ENCODE measurements at regions not wholly inside any gene's neighbourhood (a gene's known extent, or its start where the extent isn't known, plus 50 kb on each side); places are given as distances from the start of the nearest gene placed in this dataset.
"Not testable (repeated sequence)": the region's sequence is repeated elsewhere in the genome, so short reads cannot be mapped to it uniquely, and the experiment has no call there.

DNA sequence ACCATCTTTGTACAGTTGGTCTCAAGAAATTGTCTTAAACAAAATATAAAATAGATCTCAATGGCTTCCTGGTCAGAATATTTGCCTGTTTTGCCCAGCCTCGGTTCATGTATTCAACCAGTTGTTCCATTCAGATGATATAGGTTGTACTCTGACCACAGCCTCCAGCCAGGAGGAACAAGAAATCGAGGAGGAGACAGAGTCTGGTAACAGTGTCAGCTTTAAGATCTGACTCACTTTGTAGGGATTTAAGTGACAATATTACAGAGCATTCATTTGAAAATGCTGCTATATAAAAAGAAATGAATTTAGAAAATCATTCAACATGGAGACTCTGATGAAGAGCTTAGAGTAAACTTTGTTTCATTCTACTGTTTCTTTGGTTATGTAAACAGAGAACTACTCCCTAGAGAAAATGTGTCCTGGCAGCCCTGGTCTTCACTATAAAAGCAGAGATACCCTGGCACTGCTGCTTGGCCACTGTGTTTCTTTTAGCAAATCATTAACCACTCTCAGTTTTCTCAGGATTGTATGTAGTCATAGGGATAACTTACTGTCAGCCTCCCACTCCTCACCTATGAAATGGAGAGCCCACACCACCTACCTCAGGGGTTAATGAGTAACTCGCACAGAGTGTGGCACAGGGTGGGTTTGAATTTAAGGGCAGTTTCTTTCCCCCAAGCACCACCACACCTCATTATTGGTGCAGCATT lies 53.5 kb downstream of the PAGE2 start:
- DNase-seq = no peak
- H3K27me3 ChIP-seq = no peaks in the 10 kb centered on the region
- no peaks in the 10 kb centered on the region for H3K36me3 ChIP-seq
- no peaks in the 10 kb centered on the region for H3K9me3 ChIP-seq
- no peak overlapping the region for H3K4me3 ChIP-seq

DNA sequence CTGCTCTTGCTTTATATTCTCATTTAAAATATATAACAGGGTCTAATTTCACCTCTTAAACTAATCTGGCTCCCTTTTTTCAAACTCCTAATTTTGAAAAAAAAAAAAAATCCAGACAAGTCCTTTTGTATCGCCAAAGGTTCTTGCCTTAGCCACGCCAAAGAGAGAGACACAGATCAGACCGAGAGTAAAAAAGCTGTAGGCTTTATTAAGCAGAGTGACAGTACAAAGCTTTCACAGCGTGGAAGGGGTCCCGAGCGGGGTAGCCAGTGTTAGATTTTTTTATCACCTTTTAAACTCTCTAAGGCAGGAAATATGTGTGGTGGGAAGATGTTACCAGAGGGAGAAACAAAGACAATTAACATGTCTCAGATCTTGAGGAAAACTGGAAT lies 54.1 kb downstream of the PAGE2 start:
- Histone ChIP-seq H3K36me3 (no peaks in the 10 kb centered on the region), H3K9me3 (no peaks in the 10 kb centered on the region), H3K27me3 (no peaks in the 10 kb centered on the region), H3K4me3 (no peak overlapping the region)
- DNase-seq = no peak

DNA sequence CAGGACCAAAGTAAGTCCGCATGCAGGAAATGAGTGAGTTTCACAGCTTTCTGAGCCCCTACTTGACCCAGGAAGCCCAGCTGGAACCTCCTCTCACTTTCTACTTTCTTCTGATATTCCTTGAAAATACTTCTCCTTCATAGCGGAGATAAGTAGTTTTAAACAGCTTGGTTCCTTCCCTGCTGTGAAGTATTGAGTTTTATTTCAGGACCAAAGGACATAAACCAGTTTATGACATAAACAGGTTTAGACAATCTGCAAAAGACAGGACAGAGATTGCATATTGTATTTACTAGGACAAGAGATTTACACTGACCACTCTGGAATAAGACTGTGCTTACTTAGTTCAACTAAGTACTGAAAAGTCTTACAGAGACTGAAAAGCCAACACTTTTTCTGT lies 54.8 kb downstream of the PAGE2 start:
- H3K9me3 ChIP-seq = no peaks in the 10 kb centered on the region
- no peaks in the 10 kb centered on the region for H3K27me3 ChIP-seq
- H3K4me3 ChIP-seq = no peak overlapping the region
- no peaks in the 10 kb centered on the region for H3K36me3 ChIP-seq
- no peak for DNase-seq

DNA sequence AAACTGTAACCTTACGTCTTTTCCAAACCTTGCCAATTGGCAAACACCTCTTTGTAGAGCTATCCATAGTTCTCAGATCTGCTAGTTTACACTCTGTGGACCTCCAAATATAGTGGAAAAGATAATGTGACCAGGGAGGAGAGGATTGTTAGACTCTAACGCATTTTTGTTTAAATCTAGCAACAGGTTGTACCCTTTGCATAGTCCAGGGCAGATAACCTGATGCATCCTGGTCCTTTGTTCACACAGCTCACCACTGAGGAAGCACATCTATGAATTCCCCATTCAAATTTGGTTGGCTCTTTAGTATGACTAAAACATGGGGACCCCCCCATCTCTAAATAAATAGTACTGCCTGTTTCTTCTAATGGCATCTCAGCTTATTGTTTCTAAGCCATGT lies 55.9 kb downstream of the PAGE2 start:
- H3K4me3 ChIP-seq = no peak overlapping the region
- no peak for DNase-seq
- no peaks in the 10 kb centered on the region for H3K27me3 ChIP-seq
- H3K36me3 ChIP-seq = no peaks in the 10 kb centered on the region
- H3K9me3 ChIP-seq = no peaks in the 10 kb centered on the region

DNA sequence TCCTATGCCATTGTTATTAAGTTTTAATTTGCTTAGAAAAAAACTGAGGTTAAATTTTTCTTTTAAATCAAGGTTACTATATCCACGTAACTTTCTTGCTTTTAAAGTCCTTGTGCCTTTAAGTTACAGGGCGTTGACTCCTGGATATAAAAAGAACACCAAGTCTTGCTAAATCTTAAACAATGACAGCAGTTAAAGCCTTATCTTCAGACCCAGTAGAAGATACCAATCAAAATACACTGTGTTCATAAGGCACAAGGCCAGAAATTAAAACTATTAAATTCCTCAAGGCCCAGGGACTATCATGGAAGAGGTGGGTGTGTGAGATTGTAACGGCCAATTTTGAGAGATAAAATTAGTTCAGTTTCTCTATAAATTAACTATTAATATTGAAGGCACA lies 60.4 kb downstream of the PAGE2 start:
- DNase-seq = no peak
- no peaks in the 10 kb centered on the region for H3K27me3 ChIP-seq

DNA sequence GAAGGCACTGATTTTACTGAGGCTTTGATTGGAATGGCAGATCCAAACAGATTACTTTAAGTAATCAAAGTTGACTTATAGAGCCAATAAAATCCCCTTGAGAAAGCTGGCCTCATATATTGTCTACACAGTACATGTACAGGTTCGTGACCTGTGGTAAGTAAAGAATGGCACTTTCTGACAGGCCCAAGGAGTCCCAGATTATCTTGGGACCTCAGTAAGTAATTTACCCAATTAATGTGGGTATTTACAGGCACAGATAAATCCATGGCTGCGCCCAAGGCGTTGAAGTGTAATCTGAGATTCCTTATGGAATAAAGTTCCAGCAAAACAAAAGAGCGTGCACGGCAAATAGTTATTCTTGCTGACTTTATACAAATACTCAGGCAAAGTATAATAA lies 62.4 kb downstream of the PAGE2 start:
- Histone ChIP-seq H3K4me3 (no peak overlapping the region), H3K36me3 (no peaks in the 10 kb centered on the region), H3K9me3 (no peaks in the 10 kb centered on the region), H3K27me3 (no peaks in the 10 kb centered on the region)
- no peak for DNase-seq

More for the DNA sequence above, 60.4 kb downstream of the PAGE2 start:
- Histone ChIP-seq H3K9me3 (no peaks in the 10 kb centered on the region), H3K36me3 (no peaks in the 10 kb centered on the region), H3K4me3 (no peak overlapping the region)

DNA sequence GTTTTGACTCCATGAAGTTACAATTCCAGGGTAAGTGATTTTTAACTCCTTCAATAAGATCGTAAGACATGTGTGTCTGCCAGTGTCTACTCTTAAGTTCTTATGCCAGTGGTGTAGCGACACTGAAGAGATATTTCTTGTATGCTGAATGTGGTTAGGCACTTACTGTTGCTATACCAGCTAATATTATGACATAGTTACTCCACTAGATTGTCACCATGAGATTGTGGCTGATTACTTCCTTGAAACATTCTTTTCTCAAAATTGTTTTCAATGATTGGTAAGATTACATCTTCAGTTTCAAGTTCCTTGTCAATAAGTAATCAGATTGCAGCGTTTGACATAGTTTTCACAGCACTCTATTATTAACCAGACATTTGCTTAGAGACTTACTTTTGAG lies 60.6 kb upstream of the PAGE5 start:
- H3K9me3 ChIP-seq = no peaks in the 10 kb centered on the region
- H3K27me3 ChIP-seq = no peaks in the 10 kb centered on the region
- no peaks in the 10 kb centered on the region for H3K36me3 ChIP-seq
- DNase-seq = no peak
- no peak overlapping the region for H3K4me3 ChIP-seq

DNA sequence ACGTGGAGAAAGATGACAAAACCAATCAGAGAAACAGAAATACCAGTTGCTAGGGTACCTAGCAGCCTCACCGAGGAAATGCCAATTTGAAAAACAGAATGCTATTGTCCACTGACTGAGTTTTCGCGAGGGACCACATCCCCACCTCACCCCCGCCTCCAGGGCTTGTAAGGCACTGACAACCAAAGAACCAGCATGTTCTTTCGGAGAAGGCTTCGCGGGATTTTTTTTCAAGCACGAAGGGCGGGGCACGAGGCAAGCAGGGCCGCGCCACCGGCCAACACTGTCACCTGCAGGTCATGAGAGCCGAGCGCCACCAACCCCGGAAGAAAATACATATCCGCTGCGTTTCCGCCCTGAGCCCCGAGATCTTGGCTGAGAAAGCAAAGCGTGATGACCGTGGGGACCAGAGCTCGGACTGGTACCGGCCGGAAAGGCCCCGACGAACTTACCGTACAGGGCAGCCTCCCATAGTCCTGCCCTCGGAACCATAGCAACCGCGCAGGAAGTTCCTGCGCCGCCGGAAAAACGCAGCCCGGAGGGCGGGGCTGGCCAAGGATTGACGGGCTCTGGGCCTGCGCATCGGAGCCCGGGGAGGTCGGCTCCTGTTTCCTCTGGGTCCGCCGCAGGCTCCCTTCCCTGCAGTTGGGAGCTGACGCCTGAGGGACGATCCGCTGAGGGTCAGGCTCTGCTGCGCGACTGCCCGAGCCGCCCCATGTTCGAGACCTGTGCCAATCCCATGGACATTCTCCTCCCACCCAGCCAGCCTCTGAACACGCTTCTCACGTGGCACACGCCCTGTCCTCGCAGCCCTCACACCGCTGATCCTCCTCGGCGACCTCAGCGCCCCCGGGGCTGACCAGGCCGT lies 59.2 kb upstream of the PAGE5 start:
- DNase-seq = peak; percentile 87
- Histone ChIP-seq H3K36me3 (no peaks in the 10 kb centered on the region), H3K4me3 (peak overlapping the region; percentile 73)

DNA sequence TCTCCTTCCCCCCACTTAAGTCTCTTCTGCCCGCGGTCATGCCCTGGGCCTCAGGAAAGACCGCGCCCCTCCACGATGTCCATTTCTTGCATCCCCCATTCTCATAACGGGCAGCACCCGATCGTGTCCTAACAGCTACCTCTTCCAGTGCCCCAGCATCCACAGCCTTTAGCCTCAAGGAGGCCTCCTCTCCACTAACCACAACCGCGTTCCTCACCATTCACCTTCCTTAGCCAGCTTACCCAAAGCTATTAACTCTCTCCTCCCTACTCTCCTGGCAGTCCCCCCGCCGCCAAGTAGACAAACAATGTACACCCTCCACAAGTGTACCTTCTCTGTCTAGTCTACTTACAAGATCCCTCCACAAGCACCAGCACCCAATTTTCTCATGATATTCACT lies 58.6 kb upstream of the PAGE5 start:
- DNase-seq = no peak
- Histone ChIP-seq H3K36me3 (no peaks in the 10 kb centered on the region), H3K4me3 (peak overlapping the region; percentile 73), H3K9me3 (no peaks in the 10 kb centered on the region), H3K27me3 (no peaks in the 10 kb centered on the region)

More for the DNA sequence above, 59.2 kb upstream of the PAGE5 start:
- Histone ChIP-seq H3K27me3 (no peaks in the 10 kb centered on the region), H3K9me3 (no peaks in the 10 kb centered on the region)

DNA sequence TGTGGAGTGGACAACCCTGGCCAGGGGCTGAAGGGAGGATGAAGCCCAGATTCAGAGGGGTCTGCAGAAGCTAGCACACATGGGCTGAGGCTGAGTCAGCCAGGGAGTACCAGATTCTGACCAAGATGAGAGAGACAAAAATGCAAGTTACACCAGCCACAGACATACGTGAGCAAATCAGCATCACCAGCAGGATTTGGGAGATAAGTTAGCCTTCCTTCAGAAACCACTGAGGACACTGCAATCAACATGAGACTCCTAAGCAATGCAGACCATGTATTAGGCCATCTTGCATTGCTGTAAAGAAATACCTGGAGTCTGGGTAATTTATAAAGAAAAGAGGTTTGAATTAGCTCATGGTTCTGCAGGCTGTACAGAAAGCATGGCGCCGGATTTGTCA lies 57.0 kb upstream of the PAGE5 start:
- no peak for DNase-seq
- Histone ChIP-seq H3K9me3 (no peaks in the 10 kb centered on the region), H3K36me3 (no peaks in the 10 kb centered on the region), H3K4me3 (no peak overlapping the region), H3K27me3 (no peaks in the 10 kb centered on the region)

DNA sequence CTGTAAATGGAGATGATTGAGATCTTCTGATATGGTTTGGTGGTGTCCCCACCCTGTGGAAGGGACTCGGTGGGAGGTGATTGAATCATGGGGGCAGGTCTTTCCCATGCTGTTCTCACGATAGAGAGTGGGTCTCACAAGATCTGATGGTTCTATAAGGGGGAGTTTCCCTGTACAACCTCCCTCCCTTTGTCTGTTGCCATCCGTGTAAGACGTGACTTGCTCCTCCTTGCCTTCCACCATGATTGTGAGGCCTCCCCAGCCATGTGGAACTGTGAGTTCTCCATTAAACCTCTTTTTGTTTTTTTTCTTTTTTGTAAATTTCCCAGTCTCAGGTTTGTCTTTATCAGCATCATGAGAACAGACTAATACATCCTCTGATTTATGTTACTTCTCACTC lies 55.1 kb upstream of the PAGE5 start:
- DNase-seq, H3K36me3 ChIP-seq, H3K27me3 ChIP-seq: not testable (repeated sequence)

DNA sequence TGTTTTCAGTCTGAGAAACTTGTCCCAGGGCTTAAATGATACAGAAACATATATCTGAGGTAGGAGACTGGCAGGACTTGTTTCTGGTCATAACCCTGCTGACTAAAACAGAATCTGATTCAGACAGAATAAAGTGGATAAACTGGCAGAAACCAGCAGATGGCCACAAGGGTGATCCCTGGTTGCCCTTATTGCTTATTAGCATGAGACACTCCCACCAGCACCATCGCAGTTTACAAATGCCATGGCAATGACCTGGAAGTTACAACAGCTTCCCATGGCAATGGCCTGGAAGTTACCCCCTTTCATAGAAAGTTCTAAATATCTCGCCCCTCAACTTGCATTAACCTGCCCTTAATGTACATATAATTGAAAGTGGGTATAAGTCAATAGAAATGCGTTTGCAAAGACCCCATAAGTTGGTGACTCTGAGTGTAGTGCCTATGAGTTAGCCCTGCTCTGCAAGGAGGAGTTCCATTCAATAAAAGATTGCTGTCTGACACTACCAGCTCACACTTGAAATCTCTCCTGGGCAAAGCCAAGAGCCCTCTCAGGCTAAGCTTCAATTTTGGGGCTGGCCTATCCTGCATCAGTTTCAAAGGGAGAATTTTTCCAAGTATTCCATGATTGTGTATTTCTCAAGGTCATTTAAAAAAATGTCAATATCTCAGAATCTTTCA lies 52.9 kb upstream of the PAGE5 start:
- no peaks in the 10 kb centered on the region for H3K9me3 ChIP-seq
- peak; percentile 12 for DNase-seq
- no peak overlapping the region for H3K4me3 ChIP-seq
- H3K36me3 ChIP-seq = no peaks in the 10 kb centered on the region
- H3K27me3 ChIP-seq = no peaks in the 10 kb centered on the region

More for the DNA sequence above, 55.1 kb upstream of the PAGE5 start:
- not testable (repeated sequence) for H3K9me3 ChIP-seq, H3K4me3 ChIP-seq

DNA sequence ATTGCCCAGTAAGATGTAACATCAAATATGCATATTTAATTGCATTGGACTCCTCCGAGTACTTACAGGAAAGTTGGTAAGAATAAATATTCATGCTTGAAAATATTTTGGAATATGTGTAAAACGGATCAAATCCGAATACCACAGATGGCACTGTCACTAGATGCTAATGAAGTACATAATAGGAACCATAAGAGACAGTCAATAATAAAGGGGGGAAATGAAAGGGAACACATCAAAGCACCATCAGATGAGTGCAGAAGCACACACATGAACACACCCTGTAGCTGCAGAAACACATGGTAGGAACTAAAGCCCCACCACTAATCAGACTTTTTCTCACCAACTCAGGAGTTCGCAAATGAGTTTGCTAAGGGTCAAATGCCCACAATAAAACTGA lies 52.2 kb upstream of the PAGE5 start:
- Histone ChIP-seq H3K36me3 (no peaks in the 10 kb centered on the region), H3K4me3 (no peak overlapping the region), H3K9me3 (no peaks in the 10 kb centered on the region), H3K27me3 (no peaks in the 10 kb centered on the region)
- DNase-seq = no peak

DNA sequence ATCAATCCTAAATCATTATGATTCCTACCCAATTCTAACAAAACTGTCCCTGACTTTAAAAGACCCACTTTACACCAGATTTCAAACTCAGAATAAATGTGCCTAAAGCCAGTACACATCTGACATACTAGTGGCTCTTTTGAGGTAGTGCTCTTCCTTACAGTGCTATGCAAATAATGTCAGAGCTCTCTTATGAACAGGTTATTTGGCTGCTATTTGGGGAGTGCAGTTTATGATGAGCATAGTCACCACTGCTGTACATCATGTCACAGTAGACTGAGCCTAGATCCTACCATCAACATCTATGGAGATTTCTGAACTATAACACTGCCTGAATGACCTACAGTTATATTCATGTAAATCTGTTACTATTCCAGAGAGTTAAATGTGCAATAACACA lies 50.4 kb upstream of the PAGE5 start:
- Histone ChIP-seq H3K36me3 (no peaks in the 10 kb centered on the region), H3K27me3 (no peaks in the 10 kb centered on the region), H3K4me3 (no peak overlapping the region), H3K9me3 (no peaks in the 10 kb centered on the region)
- DNase-seq = no peak
